ENCODE measurements at regions not wholly inside any gene's neighbourhood (a gene's known extent, or its start where the extent isn't known, plus 50 kb on each side); places are given as distances from the start of the nearest gene placed in this dataset.

- no peaks in the 10 kb centered on the region for H3F3A ChIP-seq (replicated peaks; ENCODE audit: insufficient read depth)
- no peaks in the 10 kb centered on the region for H4K20me1 ChIP-seq (ENCODE audit: insufficient read depth)
- no peak for TF ChIP-seq MXI1 (IDR thresholded peaks at IDR 0.05; ENCODE audit: low read depth, low read length)
- no peak for TF ChIP-seq FOSL2 (IDR thresholded peaks at IDR 0.05; ENCODE audit: borderline replicate concordance, low read depth)
- no peak for TF ChIP-seq USF2 (IDR thresholded peaks at IDR 0.05; ENCODE audit: borderline replicate concordance, low read depth, low read length)
- no peak for TF ChIP-seq ELF1 (IDR thresholded peaks at IDR 0.05)
- TF ChIP-seq NRF1 (IDR thresholded peaks at IDR 0.05; ENCODE audit: low read depth, low read length): no peak
- TF ChIP-seq ZBTB33 (IDR thresholded peaks at IDR 0.05; ENCODE audit: borderline replicate concordance, low read depth): no peak
- TF ChIP-seq RFX5 (IDR thresholded peaks at IDR 0.05; ENCODE audit: low read length): no peak
- TF ChIP-seq RXRA (IDR thresholded peaks at IDR 0.05; ENCODE audit: borderline replicate concordance, low read depth): no peak
- no peak for TF ChIP-seq EZH2phosphoT487 (IDR thresholded peaks at IDR 0.05; ENCODE audit: borderline replicate concordance, low read depth)
- TF ChIP-seq MEF2A (IDR thresholded peaks at IDR 0.05; ENCODE audit: borderline replicate concordance, low read depth): no peak
- no peak for TF ChIP-seq JUND (IDR thresholded peaks at IDR 0.05)
- no peak for TF ChIP-seq FOXJ3 (CRISPR knock-in tag; IDR thresholded peaks at IDR 0.05)
- no peak for TF ChIP-seq SMC3 (IDR thresholded peaks at IDR 0.05; ENCODE audit: low read depth, low read length)
- no peak for TF ChIP-seq NFIC (IDR thresholded peaks at IDR 0.05; ENCODE audit: borderline replicate concordance)
- no peak for TF ChIP-seq POLR2AphosphoS5 (IDR thresholded peaks at IDR 0.05; ENCODE audit: low read depth, low read length)
- TF ChIP-seq SIN3A (IDR thresholded peaks at IDR 0.05; ENCODE audit: borderline replicate concordance, low read depth, low read length): no peak
- TF ChIP-seq EP300 (IDR thresholded peaks at IDR 0.05; ENCODE audit: borderline replicate concordance in 1 of 2, low read depth in 1 of 2, low read length in 1 of 2): no peak
- no peak for TF ChIP-seq CHD2 (IDR thresholded peaks at IDR 0.05; ENCODE audit: low read length, partially characterized antibody)
- TF ChIP-seq PBX3 (IDR thresholded peaks at IDR 0.05): no peak
- no peak for TF ChIP-seq MAX (IDR thresholded peaks at IDR 0.05; ENCODE audit: low read depth)
- no peak overlapping the region for H3K4me3 ChIP-seq (ENCODE audit: low read depth in 2 of 2, low read length in 1 of 2)
- H3K4me2 ChIP-seq: no peak overlapping the region
- no peak overlapping the region for H3K9ac ChIP-seq
- no peaks in the 10 kb centered on the region for H3K27me3 ChIP-seq (ENCODE audit: insufficient read depth)
- H3K79me2 ChIP-seq (ENCODE audit: insufficient read depth): no peaks in the 10 kb centered on the region
- no peaks in the 10 kb centered on the region for H3K36me3 ChIP-seq (replicated peaks in 1 of 2; ENCODE audit: control insufficient read depth in 1 of 2, insufficient read depth in 2 of 2, low read length in 1 of 2)
- H3K9me2 ChIP-seq: no peaks in the 10 kb centered on the region
- CTCF ChIA-PET: interaction anchor here (3.2 kb wide), 1 partner anchor 16 kb away, joined by 15 read pairs; no protein-coding TSS in a partner anchor
- POLR2A ChIA-PET: no interaction called here
- H3K27ac ChIP-seq (ENCODE audit: low read depth in 2 of 2, low read length in 1 of 2): no peak overlapping the region
- no peak overlapping the region for H2AFZ ChIP-seq (ENCODE audit: low read depth)
- H3K9me3 ChIP-seq: no peaks in the 10 kb centered on the region
- 49% methylated on average over 5 of the region's 5 CpGs for WGBS (ENCODE audit: low lambda C conversion rate)
- no peaks in the 10 kb centered on the region; a peak in 1 of 4 replicates for H3K4me1 ChIP-seq (ENCODE audit: control insufficient read depth in 1 of 2, insufficient read depth in 2 of 2, low read depth in 1 of 2, low read length in 1 of 2)
- DNase-seq: no peak
Measured at GRCh38 chr3:130260918-130261317, 84.6 kb upstream of the COL6A5 start.

Measured in SK-N-SH (cell line).